ENCODE measurements at regions not wholly inside any gene's neighbourhood (a gene's known extent, or its start where the extent isn't known, plus 50 kb on each side); places are given as distances from the start of the nearest gene placed in this dataset.

DNA sequence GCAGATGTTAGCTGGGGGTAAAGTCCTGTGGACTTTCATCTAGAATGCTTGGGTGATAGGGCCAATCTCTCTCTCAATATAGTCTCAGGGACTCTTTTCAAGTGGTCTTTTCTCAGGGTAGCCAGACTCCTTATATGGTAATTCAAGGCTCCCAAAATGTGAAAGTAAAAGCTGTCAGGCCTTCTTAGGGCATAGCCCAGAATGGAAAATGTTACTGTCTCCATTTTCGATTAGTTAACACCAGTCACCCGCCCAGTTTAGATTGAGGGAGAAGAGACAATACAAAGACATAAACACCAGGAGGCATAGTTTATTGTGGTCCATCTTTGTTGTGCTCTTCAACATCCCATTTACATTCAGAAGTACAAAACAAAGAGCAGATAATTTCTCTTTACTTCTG, 295.8 kb downstream of the EPHA7 start:
- Histone ChIP-seq H3K27me3 (ENCODE audit: control insufficient read depth, insufficient read depth, low read length) (no peaks in the 10 kb centered on the region), H3K4me3 (ENCODE audit: low read length) (no peak overlapping the region), H3K27ac (ENCODE audit: low read depth, low read length) (no peak overlapping the region)

DNA sequence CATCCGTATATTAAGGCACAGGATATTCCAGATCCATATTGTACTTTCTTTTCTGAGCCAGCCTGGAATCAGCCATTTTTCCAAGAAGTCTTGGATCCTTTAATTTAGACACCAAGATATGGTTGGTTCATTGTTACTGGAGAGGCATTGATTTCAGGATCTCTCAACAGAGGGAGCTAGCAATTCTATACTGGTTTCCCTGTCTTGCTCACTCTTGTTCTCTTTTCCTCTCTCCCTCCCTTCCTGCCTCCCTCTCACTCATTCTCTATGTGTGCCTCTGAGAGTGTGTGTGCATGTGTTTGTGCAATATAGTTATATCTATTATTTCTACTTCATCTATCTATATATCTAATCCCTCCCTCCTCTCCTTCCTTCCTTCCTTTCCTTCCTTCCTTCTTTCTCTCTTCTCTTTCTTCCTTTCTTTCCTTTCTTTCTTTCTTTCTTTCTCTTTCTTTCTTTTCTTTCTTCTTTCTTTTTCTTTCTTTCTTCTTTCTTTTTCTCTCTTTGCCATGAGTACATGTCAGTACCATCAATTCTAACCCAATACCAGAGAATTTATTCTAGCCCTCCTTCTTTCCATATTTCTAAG, 299.1 kb downstream of the EPHA7 start:
- Histone ChIP-seq H3K27ac (ENCODE audit: low read depth, low read length) (no peak overlapping the region), H3K4me1 (ENCODE audit: control insufficient read depth, insufficient read depth, low read length) (no peaks in the 10 kb centered on the region), H3K27me3 (ENCODE audit: control insufficient read depth, insufficient read depth, low read length) (no peaks in the 10 kb centered on the region)

More for the DNA sequence above, 295.8 kb downstream of the EPHA7 start:
- no peaks in the 10 kb centered on the region for H3K4me1 ChIP-seq (ENCODE audit: control insufficient read depth, insufficient read depth, low read length)
- H3K36me3 ChIP-seq (ENCODE audit: control insufficient read depth, insufficient read depth, low read length): no peaks in the 10 kb centered on the region
- H3K9ac ChIP-seq (ENCODE audit: low read length): no peak overlapping the region

DNA sequence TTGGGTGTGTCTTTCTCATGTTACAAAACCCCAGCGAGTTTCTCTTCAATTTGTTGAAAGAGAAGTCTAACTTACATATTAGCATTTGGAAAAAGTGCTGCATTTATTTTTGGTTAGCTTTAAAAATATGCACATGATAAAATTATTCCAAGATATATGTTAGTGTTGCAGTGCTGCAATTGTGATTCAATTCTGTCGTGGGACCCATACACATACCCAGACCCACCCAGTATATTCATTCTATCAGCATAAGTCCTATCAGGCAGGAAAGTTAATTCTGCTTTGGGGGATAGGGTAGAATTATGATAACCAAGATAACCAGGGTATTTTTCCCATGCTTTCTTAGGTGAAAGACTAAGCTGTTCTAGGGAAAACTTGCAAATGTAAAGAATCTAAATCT, 313.5 kb downstream of the EPHA7 start:
- H3K4me3 ChIP-seq (ENCODE audit: low read length): no peak overlapping the region
- no peaks in the 10 kb centered on the region for H3K36me3 ChIP-seq (ENCODE audit: control insufficient read depth, insufficient read depth, low read length)
- H3K4me1 ChIP-seq (ENCODE audit: control insufficient read depth, insufficient read depth, low read length): no peaks in the 10 kb centered on the region
- no peak overlapping the region for H3K9ac ChIP-seq (ENCODE audit: low read length)
- no peak overlapping the region for H3K27ac ChIP-seq (ENCODE audit: low read depth, low read length)
- H3K27me3 ChIP-seq (ENCODE audit: control insufficient read depth, insufficient read depth, low read length): no peaks in the 10 kb centered on the region

More for the DNA sequence above, 299.1 kb downstream of the EPHA7 start:
- H3K36me3 ChIP-seq (ENCODE audit: control insufficient read depth, insufficient read depth, low read length): no peaks in the 10 kb centered on the region
- H3K4me3 ChIP-seq (ENCODE audit: low read length): no peak overlapping the region
- H3K9ac ChIP-seq (ENCODE audit: low read length): no peak overlapping the region

DNA sequence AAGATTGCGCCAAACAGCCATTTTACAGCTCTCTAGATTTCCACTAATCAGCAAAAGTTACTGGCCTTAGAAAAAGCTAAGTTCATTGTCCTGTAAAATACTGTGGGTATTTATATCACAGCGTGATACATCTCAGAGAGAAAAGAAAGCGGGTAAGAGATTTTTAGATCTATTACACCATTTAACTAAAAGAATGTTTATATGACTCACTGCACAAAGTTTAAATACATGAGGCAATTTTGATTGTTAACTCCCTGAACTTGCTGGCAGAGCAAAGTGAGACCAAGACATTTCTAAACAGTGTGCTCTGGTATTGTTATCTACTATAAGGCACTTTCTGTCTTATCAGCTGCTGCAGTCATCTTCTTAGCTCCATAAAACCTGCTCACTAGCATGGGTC, 314.3 kb downstream of the EPHA7 start:
- no peak overlapping the region for H3K27ac ChIP-seq (ENCODE audit: low read depth, low read length)
- H3K9ac ChIP-seq (ENCODE audit: low read length): no peak overlapping the region
- no peak overlapping the region for H3K4me3 ChIP-seq (ENCODE audit: low read length)
- no peaks in the 10 kb centered on the region for H3K36me3 ChIP-seq (ENCODE audit: control insufficient read depth, insufficient read depth, low read length)
- no peaks in the 10 kb centered on the region for H3K4me1 ChIP-seq (ENCODE audit: control insufficient read depth, insufficient read depth, low read length)
- no peaks in the 10 kb centered on the region for H3K27me3 ChIP-seq (ENCODE audit: control insufficient read depth, insufficient read depth, low read length)

DNA sequence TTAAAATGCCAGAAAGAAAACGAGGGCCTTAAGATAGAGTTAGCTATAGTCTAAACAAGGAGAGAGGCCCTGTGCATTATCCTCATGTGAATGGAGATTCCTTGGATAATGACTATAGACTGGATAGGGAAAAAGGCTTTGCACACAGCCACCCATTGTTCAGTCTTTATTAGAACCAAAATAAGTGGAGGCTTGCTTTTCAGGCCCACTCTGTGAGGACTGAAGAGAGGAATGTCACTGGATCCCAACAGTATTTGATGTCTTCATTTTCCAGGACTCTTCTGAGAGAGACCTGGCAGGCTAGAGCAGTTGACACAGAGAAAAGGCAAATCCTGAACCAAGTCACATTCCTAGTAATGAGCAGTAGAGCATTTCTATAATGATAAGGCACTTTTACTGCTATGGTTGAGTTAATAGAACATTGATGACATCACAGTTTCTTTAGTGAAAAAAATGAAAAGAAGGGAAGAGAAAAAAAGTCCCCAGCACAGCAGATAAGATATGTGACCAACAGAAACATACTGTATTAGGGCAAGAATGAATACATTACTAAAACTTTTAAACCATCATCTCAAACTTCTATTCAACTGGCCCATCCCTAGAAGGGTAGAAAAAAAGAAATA, 315.1 kb downstream of the EPHA7 start:
- Histone ChIP-seq H3K27ac (ENCODE audit: low read depth, low read length) (no peak overlapping the region), H3K27me3 (ENCODE audit: control insufficient read depth, insufficient read depth, low read length) (no peaks in the 10 kb centered on the region), H3K4me3 (ENCODE audit: low read length) (no peak overlapping the region), H3K4me1 (ENCODE audit: control insufficient read depth, insufficient read depth, low read length) (no peaks in the 10 kb centered on the region), H3K36me3 (ENCODE audit: control insufficient read depth, insufficient read depth, low read length) (no peaks in the 10 kb centered on the region), H3K9ac (ENCODE audit: low read length) (no peak overlapping the region)

DNA sequence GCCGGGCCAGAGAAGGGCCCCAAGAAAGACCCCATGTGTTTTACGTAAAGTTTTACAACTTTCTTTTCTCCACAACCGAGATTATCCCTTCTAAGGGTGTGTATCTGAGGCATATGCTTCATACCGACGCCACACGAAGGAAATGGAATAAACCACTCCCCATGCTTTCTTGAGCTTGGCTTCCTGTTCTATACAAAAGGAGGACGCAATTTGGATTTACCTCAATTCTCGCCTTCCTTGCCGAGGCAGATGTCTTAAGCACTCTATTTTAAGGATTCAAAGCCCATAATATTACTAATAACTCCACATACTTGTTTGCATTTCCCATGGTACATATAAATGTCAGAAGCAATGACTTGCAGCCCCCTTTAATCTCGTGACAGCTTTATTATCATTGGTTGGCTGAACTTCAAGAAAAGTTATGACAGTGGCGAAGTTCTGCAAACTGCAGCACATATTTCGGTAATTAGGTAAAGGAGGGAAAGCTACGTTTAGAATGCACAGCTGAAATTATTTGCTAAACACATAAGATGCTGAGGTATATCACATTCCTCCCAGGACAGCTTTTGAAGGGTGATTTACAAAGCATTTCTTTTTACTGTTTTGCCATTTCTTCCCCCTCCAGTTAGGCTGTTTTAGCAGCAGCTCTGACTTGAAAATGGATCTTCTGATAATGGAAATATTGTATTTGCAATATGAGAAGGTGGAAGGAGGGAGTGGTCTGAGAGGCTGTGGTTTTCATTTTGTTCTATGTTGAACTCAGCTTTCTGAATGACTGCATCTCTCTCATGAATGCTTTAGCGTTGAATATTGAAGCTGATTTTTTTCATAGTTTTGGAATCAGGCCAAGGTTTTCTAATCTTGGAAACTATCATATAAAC, 330.5 kb downstream of the EPHA7 start:
- peak overlapping the region; percentile 12 for H3K4me3 ChIP-seq (ENCODE audit: low read length)
- no peaks in the 10 kb centered on the region for H3K36me3 ChIP-seq (ENCODE audit: control insufficient read depth, insufficient read depth, low read length)
- H3K9ac ChIP-seq (ENCODE audit: low read length): no peak overlapping the region
- no peaks in the 10 kb centered on the region for H3K4me1 ChIP-seq (ENCODE audit: control insufficient read depth, insufficient read depth, low read length)
- H3K27me3 ChIP-seq (ENCODE audit: control insufficient read depth, insufficient read depth, low read length): no peaks in the 10 kb centered on the region
- no peak overlapping the region for H3K27ac ChIP-seq (ENCODE audit: low read depth, low read length)

DNA sequence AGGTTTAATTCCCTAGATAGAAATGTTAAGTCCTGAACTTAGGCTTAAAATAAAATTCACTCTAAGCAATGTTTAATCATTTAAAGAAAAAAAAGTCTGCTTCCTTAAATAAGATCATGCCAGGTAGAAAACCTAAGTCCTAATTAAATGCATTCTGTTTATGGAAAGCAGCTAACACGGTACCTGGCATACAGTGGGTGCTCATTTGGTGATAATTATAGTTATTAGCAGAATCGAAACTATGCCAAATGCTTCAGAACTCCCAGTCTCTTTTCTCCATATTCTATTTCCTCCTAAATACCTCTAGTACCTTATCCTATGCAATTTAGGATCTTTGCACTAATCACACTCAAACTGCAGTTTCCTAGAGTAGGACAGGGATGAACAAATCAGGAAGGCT, 331.8 kb downstream of the EPHA7 start:
- Histone ChIP-seq H3K4me3 (ENCODE audit: low read length) (no peak overlapping the region), H3K36me3 (ENCODE audit: control insufficient read depth, insufficient read depth, low read length) (no peaks in the 10 kb centered on the region), H3K27me3 (ENCODE audit: control insufficient read depth, insufficient read depth, low read length) (no peaks in the 10 kb centered on the region), H3K27ac (ENCODE audit: low read depth, low read length) (no peak overlapping the region), H3K9ac (ENCODE audit: low read length) (no peak overlapping the region), H3K4me1 (ENCODE audit: control insufficient read depth, insufficient read depth, low read length) (no peaks in the 10 kb centered on the region)

DNA sequence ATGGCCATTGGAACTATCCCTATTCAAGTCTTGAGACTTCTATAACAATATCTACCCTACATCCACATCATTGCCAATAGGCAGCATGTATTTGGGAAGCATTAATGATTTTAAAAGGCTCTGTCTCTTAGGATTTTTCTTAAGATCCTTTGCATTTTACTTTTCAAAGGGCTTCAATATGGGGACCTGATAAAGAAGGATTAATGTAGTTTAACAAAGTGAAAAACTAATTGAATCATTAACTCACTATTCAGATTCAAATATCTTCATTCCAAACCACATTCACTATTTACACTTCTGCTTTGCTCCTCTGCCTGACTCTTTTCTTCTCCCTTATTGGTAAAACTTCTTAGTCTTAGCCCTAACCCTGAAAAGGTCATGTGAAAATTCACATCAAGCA, 333.0 kb downstream of the EPHA7 start:
- Histone ChIP-seq H3K27me3 (ENCODE audit: control insufficient read depth, insufficient read depth, low read length) (no peaks in the 10 kb centered on the region), H3K4me1 (ENCODE audit: control insufficient read depth, insufficient read depth, low read length) (no peaks in the 10 kb centered on the region), H3K36me3 (ENCODE audit: control insufficient read depth, insufficient read depth, low read length) (no peaks in the 10 kb centered on the region), H3K27ac (ENCODE audit: low read depth, low read length) (no peak overlapping the region), H3K4me3 (ENCODE audit: low read length) (no peak overlapping the region), H3K9ac (ENCODE audit: low read length) (no peak overlapping the region)

DNA sequence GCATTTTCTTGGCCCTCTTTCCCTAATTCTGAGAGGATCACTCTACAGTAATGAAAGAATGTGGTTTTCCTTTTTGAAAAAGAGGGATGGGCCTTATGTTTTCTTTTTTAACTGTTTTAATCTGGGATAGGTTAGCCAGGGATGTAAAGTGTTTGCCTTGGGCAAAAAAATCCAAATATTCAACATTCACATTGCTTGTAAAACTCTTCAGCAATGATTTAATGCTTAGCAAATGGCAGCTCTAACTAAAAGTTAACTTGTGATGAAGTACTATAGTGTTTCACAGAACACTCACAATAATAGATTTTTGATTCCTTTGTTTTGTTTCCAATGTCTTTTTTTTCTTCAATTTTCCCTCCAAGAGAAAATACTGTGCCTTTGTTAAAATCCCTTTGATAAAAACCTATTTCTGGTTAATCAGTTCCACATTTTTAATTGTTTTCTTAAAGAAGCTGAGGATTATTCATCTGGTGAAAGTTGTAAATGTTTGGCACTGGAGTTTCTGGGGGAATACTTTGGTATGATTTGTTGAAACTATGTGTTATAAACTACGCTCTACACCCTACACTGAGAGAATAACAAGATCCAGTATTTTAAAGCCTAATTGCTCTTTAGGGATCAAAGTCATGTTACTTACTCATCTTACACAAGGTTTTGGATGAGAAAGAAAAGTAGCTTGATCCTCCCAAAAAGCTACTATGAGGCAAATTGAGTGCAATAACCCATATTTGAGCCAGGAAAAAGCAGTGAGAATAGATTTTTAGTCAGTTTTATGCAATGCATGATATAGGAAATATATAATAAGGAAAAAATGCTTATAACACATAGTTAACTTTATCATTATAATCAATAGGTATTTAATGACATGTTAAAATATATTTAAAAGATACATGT, 335.8 kb downstream of the EPHA7 start:
- no peaks in the 10 kb centered on the region for H3K4me1 ChIP-seq (ENCODE audit: control insufficient read depth, insufficient read depth, low read length)
- H3K27ac ChIP-seq (ENCODE audit: low read depth, low read length): no peak overlapping the region
- no peaks in the 10 kb centered on the region for H3K36me3 ChIP-seq (ENCODE audit: control insufficient read depth, insufficient read depth, low read length)
- H3K27me3 ChIP-seq (ENCODE audit: control insufficient read depth, insufficient read depth, low read length): no peaks in the 10 kb centered on the region
- no peak overlapping the region for H3K4me3 ChIP-seq (ENCODE audit: low read length)
- H3K9ac ChIP-seq (ENCODE audit: low read length): no peak overlapping the region

DNA sequence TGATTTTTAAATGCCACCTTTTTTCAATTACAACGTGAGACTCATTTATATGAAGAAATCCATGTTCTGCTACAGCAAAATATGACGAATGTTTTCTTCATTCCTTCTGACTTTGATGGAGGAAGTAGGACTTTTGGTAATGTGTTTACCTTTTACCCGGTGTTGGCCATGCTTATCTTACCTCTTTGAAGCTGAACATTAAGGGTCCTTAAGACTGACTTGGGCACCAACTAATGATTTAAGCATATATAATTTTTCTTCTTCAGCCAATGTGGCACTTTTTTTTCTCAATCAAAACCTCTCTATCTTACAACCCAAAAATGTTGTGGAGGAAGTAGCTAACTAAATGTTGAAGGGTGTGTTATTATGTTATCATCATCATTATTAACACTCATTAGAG, 337.5 kb downstream of the EPHA7 start:
- Histone ChIP-seq H3K4me1 (ENCODE audit: control insufficient read depth, insufficient read depth, low read length) (no peaks in the 10 kb centered on the region), H3K9ac (ENCODE audit: low read length) (no peak overlapping the region), H3K4me3 (ENCODE audit: low read length) (no peak overlapping the region), H3K36me3 (ENCODE audit: control insufficient read depth, insufficient read depth, low read length) (no peaks in the 10 kb centered on the region), H3K27me3 (ENCODE audit: control insufficient read depth, insufficient read depth, low read length) (no peaks in the 10 kb centered on the region), H3K27ac (ENCODE audit: low read depth, low read length) (no peak overlapping the region)

DNA sequence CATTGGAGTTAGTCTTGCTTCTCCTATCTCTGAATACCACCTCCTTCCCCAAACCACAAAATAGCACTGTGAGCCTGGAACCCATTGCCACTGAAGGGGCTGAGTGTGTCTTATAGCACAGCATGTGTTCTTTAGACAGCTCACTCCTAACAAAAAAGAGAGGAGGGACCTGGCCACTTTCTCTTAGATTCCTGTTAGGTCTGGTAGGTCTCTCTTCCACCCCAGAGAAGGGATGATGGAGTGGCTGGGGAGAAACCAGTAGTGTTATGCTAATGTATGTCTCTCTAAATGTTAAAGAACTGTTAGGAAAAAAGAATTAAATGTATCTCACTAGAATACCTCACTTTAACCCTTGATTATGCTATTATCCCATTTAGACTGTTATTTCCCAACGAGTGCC, 340.3 kb downstream of the EPHA7 start:
- H3K36me3 ChIP-seq (ENCODE audit: control insufficient read depth, insufficient read depth, low read length): no peaks in the 10 kb centered on the region
- no peaks in the 10 kb centered on the region for H3K4me1 ChIP-seq (ENCODE audit: control insufficient read depth, insufficient read depth, low read length)
- no peak overlapping the region for H3K4me3 ChIP-seq (ENCODE audit: low read length)
- H3K27ac ChIP-seq (ENCODE audit: low read depth, low read length): no peak overlapping the region
- H3K27me3 ChIP-seq (ENCODE audit: control insufficient read depth, insufficient read depth, low read length): no peaks in the 10 kb centered on the region
- no peak overlapping the region for H3K9ac ChIP-seq (ENCODE audit: low read length)

DNA sequence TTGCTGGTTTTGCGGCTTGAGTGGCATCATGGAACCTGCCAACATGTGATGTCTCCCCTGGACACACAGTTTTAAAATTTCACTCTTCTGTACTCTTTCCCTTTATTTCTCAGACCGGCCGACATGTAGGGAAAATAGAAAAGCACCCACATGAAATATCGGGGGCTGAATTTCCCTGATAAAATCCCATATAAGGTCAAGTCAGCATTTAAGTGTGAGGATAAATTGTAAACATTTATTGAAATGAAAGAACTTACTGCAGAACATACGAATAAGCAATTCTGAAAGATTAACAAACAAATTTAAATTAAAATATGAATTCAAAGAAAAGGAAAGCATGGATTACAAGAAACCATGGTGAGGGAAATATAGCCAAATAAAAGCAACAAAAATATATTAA, 345.5 kb downstream of the EPHA7 start:
- Histone ChIP-seq H3K4me1 (ENCODE audit: control insufficient read depth, insufficient read depth, low read length) (no peaks in the 10 kb centered on the region), H3K27ac (ENCODE audit: low read depth, low read length) (no peak overlapping the region), H3K9ac (ENCODE audit: low read length) (no peak overlapping the region), H3K4me3 (ENCODE audit: low read length) (no peak overlapping the region), H3K36me3 (ENCODE audit: control insufficient read depth, insufficient read depth, low read length) (no peaks in the 10 kb centered on the region), H3K27me3 (ENCODE audit: control insufficient read depth, insufficient read depth, low read length) (no peaks in the 10 kb centered on the region)

All from rectal smooth muscle tissue (tissue), 1 donor.